ENCODE measurements at regions not wholly inside any gene's neighbourhood (a gene's known extent, or its start where the extent isn't known, plus 50 kb on each side); places are given as distances from the start of the nearest gene placed in this dataset.

- Histone ChIP-seq H3K9me3 (ENCODE audit: insufficient read depth, low read depth, low read length) (no peaks in the 10 kb centered on the region), H3K9ac (ENCODE audit: low read length) (no peak overlapping the region), H3K27me3 (ENCODE audit: insufficient read depth, low read length) (no peaks in the 10 kb centered on the region), H3K36me3 (ENCODE audit: insufficient read depth, low read length) (no peaks in the 10 kb centered on the region), H3K79me2 (ENCODE audit: insufficient read depth, low read length) (no peaks in the 10 kb centered on the region), H2AFZ (ENCODE audit: low read depth, low read length) (no peak overlapping the region), H3K4me1 (ENCODE audit: insufficient read depth, low read length) (no peaks in the 10 kb centered on the region), H3K4me3 (ENCODE audit: insufficient read depth, low read depth, low read length) (no peak overlapping the region), H3K4me2 (ENCODE audit: low read length) (no peak overlapping the region), H3K27ac (ENCODE audit: low read depth, low read length) (no peak overlapping the region), H4K20me1 (ENCODE audit: insufficient read depth, low read length) (no peaks in the 10 kb centered on the region)
- no peak for FAIRE-seq
- Mint-ChIP-seq H3K4me3 (ENCODE audit: unreplicated experiment) (no peak overlapping the region), H3K4me1 (ENCODE audit: low read depth, unreplicated experiment) (no peaks in the 10 kb centered on the region), H3K27ac (ENCODE audit: unreplicated experiment) (no peak overlapping the region), H3K36me3 (ENCODE audit: low read depth, unreplicated experiment) (no peaks in the 10 kb centered on the region), H3K27me3 (ENCODE audit: low read depth, unreplicated experiment) (no peaks in the 10 kb centered on the region), H3K9me3 (ENCODE audit: unreplicated experiment) (no peaks in the 10 kb centered on the region)
- no peak for DNase-seq (ENCODE audit: low read depth)
- TF ChIP-seq, protein P1, sequence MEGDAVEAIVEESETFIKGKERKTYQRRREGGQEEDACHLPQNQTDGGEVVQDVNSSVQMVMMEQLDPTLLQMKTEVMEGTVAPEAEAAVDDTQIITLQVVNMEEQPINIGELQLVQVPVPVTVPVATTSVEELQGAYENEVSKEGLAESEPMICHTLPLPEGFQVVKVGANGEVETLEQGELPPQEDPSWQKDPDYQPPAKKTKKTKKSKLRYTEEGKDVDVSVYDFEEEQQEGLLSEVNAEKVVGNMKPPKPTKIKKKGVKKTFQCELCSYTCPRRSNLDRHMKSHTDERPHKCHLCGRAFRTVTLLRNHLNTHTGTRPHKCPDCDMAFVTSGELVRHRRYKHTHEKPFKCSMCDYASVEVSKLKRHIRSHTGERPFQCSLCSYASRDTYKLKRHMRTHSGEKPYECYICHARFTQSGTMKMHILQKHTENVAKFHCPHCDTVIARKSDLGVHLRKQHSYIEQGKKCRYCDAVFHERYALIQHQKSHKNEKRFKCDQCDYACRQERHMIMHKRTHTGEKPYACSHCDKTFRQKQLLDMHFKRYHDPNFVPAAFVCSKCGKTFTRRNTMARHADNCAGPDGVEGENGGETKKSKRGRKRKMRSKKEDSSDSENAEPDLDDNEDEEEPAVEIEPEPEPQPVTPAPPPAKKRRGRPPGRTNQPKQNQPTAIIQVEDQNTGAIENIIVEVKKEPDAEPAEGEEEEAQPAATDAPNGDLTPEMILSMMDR (IDR thresholded peaks at IDR 0.05; ENCODE audit: insufficient read depth, low read depth, low read length), result no peak
- TF ChIP-seq EZH2 (IDR thresholded peaks at IDR 0.05; ENCODE audit: insufficient read depth, low read length), result no peak
Observed at GRCh38 chr13:106899442-106899841, 331.5 kb upstream of the ARGLU1 start.

- FAIRE-seq (no peak), DNase-seq (ENCODE audit: low read depth) (no peak)
- H3K9me3 Mint-ChIP-seq (ENCODE audit: unreplicated experiment), result no peaks in the 10 kb centered on the region
- Histone ChIP-seq H3K36me3 (ENCODE audit: insufficient read depth, low read length) (no peaks in the 10 kb centered on the region), H3K9me3 (ENCODE audit: insufficient read depth, low read depth, low read length) (no peaks in the 10 kb centered on the region), H2AFZ (ENCODE audit: low read depth, low read length) (no peak overlapping the region), H3K27me3 (ENCODE audit: insufficient read depth, low read length) (no peaks in the 10 kb centered on the region), H3K4me1 (ENCODE audit: insufficient read depth, low read length) (no peaks in the 10 kb centered on the region), H3K4me2 (ENCODE audit: low read length) (no peak overlapping the region), H4K20me1 (ENCODE audit: insufficient read depth, low read length) (no peaks in the 10 kb centered on the region), H3K79me2 (ENCODE audit: insufficient read depth, low read length) (no peaks in the 10 kb centered on the region), H3K4me3 (ENCODE audit: insufficient read depth, low read depth, low read length) (no peak overlapping the region), H3K27ac (ENCODE audit: low read depth, low read length) (no peak overlapping the region), H3K9ac (ENCODE audit: low read length) (no peak overlapping the region)
- TF ChIP-seq, protein P1 (IDR thresholded peaks at IDR 0.05; ENCODE audit: insufficient read depth, low read depth, low read length), result no peak
- no peak for TF ChIP-seq EZH2 (IDR thresholded peaks at IDR 0.05; ENCODE audit: insufficient read depth, low read length)
- no peaks in the 10 kb centered on the region for H3K4me1 Mint-ChIP-seq (ENCODE audit: low read depth, unreplicated experiment)
- no peaks in the 10 kb centered on the region for H3K36me3 Mint-ChIP-seq (ENCODE audit: low read depth, unreplicated experiment)
- no peak overlapping the region for H3K27ac Mint-ChIP-seq (ENCODE audit: unreplicated experiment)
- H3K27me3 Mint-ChIP-seq (ENCODE audit: low read depth, unreplicated experiment), result no peaks in the 10 kb centered on the region
- H3K4me3 Mint-ChIP-seq (ENCODE audit: unreplicated experiment), result no peak overlapping the region
Observed at GRCh38 chr13:106898231-106898630, 330.3 kb upstream of the ARGLU1 start.

GRCh38 chr13:106888148-106888547 lies 320.2 kb upstream of the ARGLU1 start:
- Histone ChIP-seq H3K27ac (ENCODE audit: low read depth, low read length) (no peak overlapping the region), H3K4me2 (ENCODE audit: low read length) (no peak overlapping the region), H3K79me2 (ENCODE audit: insufficient read depth, low read length) (no peaks in the 10 kb centered on the region), H2AFZ (ENCODE audit: low read depth, low read length) (no peak overlapping the region), H3K27me3 (ENCODE audit: insufficient read depth, low read length) (no peaks in the 10 kb centered on the region), H3K36me3 (ENCODE audit: insufficient read depth, low read length) (no peaks in the 10 kb centered on the region), H3K4me1 (ENCODE audit: insufficient read depth, low read length) (no peaks in the 10 kb centered on the region), H4K20me1 (ENCODE audit: insufficient read depth, low read length) (no peaks in the 10 kb centered on the region), H3K9ac (ENCODE audit: low read length) (no peak overlapping the region), H3K9me3 (ENCODE audit: insufficient read depth, low read depth, low read length) (peaks cover 5% of the 10 kb centered on the region), H3K4me3 (ENCODE audit: insufficient read depth, low read depth, low read length) (no peak overlapping the region)
- H3K4me3 Mint-ChIP-seq (ENCODE audit: unreplicated experiment), result no peak overlapping the region
- no peak for FAIRE-seq
- no peaks in the 10 kb centered on the region for H3K36me3 Mint-ChIP-seq (ENCODE audit: low read depth, unreplicated experiment)
- DNase-seq (ENCODE audit: low read depth), result no peak
- no peak overlapping the region for H3K27ac Mint-ChIP-seq (ENCODE audit: unreplicated experiment)
- no peaks in the 10 kb centered on the region for H3K27me3 Mint-ChIP-seq (ENCODE audit: low read depth, unreplicated experiment)
- no peaks in the 10 kb centered on the region for H3K9me3 Mint-ChIP-seq (ENCODE audit: unreplicated experiment)
- H3K4me1 Mint-ChIP-seq (ENCODE audit: low read depth, unreplicated experiment), result no peaks in the 10 kb centered on the region
- TF ChIP-seq, protein P1 (IDR thresholded peaks at IDR 0.05; ENCODE audit: insufficient read depth, low read depth, low read length), result no peak
- no peak for TF ChIP-seq EZH2 (IDR thresholded peaks at IDR 0.05; ENCODE audit: insufficient read depth, low read length)

Measured in astrocyte (in vitro differentiated cells and primary cell).